ENCODE measurements at regions not wholly inside any gene's neighbourhood (a gene's known extent, or its start where the extent isn't known, plus 50 kb on each side); places are given as distances from the start of the nearest gene placed in this dataset.

DNA sequence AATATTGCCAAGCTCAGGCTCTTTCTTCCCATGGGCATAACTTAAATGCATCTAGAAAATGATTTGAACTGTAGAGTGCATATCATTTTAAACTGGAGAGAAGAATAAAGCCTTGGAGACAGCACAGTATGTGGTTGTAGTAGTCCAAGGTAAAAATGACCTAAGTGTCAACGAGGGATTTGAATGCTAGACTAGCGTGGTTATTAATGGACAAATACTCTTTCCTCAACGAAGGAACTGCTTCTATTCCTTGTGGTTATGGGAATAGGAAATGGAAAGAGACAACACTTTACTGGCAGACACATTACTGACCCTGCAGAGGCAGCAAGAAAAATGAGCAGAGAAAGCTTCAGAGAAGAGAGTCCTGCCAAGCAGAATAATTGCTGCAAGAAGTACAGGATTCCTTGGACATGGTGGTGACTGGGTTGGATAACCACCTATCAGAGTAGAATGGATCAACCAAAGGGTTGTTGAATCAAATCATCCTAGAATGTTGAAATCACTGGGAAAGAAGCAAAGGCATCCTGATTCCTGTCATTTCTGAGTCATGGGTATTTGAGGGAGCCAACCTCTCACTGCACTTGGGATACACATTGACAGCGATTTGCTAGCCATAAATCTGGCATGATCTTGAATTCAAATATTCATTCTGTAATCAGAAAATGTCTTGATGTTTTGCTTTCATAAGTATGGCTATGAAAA lies 258.1 kb upstream of the EPHA7 start:
- TF ChIP-seq ZFP36 (IDR thresholded peaks at IDR 0.05; ENCODE audit: borderline replicate concordance, partially characterized antibody) (no peak), FOXS1 (CRISPR knock-in tag; IDR thresholded peaks at IDR 0.05) (no peak), NFE2L2 (conservative IDR thresholded peaks at IDR 0.05; ENCODE audit: low read length) (no peak), GATA3 (IDR thresholded peaks at IDR 0.05; ENCODE audit: borderline replicate concordance) (no peak), KDM5A (IDR thresholded peaks at IDR 0.05) (no peak), POLR2A (IDR thresholded peaks at IDR 0.05; ENCODE audit: low read length) (no peak), BHLHE40 (IDR thresholded peaks at IDR 0.05; ENCODE audit: low read depth, low read length) (no peak)
- TF ChIP-seq, protein P1, sequence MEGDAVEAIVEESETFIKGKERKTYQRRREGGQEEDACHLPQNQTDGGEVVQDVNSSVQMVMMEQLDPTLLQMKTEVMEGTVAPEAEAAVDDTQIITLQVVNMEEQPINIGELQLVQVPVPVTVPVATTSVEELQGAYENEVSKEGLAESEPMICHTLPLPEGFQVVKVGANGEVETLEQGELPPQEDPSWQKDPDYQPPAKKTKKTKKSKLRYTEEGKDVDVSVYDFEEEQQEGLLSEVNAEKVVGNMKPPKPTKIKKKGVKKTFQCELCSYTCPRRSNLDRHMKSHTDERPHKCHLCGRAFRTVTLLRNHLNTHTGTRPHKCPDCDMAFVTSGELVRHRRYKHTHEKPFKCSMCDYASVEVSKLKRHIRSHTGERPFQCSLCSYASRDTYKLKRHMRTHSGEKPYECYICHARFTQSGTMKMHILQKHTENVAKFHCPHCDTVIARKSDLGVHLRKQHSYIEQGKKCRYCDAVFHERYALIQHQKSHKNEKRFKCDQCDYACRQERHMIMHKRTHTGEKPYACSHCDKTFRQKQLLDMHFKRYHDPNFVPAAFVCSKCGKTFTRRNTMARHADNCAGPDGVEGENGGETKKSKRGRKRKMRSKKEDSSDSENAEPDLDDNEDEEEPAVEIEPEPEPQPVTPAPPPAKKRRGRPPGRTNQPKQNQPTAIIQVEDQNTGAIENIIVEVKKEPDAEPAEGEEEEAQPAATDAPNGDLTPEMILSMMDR (IDR thresholded peaks at IDR 0.05) = no peak
- TF ChIP-seq, protein P2, sequence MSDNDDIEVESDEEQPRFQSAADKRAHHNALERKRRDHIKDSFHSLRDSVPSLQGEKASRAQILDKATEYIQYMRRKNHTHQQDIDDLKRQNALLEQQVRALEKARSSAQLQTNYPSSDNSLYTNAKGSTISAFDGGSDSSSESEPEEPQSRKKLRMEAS (IDR thresholded peaks at IDR 0.05) = no peak

Measured in A549 (cell line).